ENCODE measurements at regions not wholly inside any gene's neighbourhood (a gene's known extent, or its start where the extent isn't known, plus 50 kb on each side); places are given as distances from the start of the nearest gene placed in this dataset.

DNA sequence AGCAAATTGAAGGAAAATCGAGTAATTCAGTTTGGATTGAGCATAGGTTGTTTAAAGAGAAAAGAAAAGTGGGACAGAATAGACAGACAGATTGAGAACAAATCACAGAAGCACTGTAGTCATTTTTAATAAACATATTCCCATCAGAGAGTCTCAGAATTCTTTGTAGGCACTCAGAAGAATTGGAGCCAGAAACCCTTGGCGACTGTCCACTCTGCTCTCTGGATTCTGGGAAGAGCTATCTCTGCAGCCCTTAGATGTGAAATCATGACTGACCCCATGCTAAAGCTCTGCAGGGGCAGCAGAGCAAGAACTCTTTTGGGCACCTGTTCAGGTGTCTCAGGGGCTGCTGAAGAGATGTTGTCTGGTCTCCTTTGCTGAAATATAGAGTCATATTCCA, 223.7 kb upstream of the KIRREL3 start:
- DNase-seq (ENCODE audit: low spot score): no peak

DNA sequence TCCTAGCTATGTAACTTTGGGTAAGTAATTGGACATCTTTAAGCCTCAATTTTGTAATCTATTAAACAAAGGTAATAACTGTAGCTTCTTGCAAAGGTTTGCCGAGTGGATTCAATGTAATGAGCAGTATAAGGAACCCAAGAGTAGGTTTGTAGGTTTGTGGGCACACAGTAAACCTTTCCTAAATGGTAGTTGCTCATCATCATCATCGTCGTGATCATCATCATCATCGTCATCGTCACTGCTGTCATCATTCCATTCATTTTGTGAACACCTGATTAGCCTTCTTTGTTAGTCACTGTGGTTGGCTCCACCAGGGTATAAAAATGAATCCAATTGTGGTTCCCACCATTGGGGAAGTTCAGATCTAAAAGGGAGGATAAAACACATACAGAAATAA, 223.1 kb upstream of the KIRREL3 start:
- no peak for DNase-seq (ENCODE audit: low spot score)

DNA sequence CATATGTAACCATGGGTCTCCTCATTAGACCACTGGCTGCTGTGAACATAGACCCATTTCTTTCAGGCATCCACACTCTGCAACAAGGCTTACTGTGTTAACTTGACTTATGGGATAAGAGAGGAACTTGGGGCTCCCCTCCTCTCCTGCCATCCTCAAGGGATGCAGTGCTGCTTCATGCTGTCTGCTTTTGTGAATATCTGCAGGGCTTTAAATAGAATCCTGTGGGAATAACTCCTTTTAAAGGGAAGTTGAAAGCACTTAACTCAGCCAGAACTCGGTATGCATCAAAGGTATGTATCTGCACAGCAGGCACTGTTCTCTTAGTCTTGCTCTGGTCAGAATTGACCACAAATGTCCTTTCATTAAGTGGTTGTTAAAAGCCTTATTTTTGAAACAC, 222.5 kb upstream of the KIRREL3 start:
- no peak for DNase-seq (ENCODE audit: low spot score)

DNA sequence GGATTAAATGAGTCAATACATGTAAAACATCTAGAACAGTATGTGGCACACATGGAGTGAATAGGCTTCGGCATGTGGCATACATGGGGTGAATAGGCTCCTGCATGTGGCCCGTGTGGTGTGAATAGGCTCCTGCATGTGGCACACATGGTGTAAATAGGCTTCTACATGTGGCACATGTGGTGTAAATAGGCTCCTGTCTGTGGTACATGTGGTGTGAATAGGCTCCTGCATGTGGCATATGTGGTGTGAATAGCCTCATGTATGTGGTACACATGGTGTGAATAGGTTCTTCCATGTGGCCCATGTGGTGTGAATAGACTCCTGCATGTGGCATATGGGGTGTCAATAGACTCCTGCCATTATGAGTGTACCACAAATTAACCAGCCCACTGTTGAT, 219.1 kb upstream of the KIRREL3 start:
- no peak for DNase-seq (ENCODE audit: low spot score)

DNA sequence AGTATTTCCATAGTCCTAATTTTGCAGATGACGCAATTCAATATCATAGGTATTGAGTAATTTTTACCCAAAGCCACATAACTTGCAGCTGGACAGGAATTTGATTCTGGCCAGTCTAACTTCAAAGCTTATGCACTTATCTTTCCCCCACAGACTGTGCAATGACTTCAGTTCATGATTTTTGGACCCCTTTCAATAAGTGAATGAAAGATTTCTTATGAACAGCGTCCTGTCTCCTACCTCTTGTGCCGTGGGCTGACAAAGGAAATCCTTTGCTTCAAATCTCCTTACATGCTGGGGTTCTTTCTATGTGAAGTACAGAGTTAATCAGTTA, 217.7 kb upstream of the KIRREL3 start:
- no peak for DNase-seq (ENCODE audit: low spot score)

DNA sequence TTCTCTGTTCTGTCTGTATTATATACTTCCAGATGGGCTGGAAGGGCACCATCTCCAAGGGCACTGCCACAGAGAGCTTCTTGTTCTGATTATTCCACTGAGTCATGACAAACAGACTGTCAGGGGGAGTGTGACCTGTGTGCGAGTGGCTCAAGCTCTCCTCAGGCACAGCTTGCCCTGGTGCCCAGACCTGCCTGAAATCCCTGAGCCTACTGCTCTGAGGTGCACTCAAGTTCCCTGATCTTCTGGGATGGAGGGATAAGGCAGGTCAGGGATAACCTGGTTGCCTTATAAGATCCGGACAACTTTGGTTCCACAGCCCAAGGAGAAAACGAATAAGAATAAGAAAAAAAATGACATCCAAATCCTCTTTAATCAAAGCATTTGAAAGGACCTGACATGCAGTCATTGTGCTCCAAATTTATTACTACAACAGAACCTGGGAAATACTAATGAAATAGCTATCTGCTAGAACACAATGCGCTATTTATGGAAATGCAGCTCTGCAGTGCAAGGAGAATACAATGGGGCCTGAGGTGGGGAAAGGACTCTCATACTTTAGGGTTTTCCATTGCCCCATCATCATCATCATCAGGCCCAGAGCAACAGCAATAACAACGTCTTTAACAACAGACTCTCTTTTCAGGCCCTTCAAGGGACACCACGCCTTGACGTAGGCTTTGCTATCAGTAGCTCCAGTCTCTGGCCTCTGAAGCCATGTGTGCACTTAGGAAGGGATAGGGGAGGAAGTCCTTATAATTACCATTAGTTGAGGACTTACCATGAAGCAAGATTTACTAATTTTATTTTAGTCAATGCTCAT, 217.1 kb upstream of the KIRREL3 start:
- no peak for DNase-seq (ENCODE audit: low spot score)

DNA sequence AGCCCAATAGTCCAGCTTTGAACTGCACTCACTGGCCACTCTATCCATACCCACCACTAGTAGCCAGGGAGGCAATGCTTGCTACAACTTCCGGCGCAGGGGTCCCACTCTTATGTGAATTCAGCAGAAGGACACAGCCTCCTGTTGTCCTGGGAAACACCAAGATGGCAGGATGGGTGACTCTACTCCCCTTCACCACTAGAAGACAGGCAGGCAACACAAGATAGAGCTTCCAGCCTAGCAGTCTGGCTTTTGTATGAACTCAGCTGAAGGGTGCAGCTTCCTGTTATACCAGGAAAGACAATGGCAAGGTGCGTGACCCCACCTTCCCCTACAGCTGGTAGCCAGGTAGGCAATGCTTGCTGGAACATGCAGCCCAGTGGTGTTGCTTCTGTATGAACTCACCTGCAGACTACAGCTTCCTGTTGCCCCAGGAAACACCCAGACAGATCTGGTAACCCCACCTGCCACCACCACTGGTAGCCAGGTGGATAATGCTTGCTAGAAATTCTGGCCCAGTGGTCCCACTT, 205.2 kb upstream of the KIRREL3 start:
- DNase-seq (ENCODE audit: low spot score): no peak

DNA sequence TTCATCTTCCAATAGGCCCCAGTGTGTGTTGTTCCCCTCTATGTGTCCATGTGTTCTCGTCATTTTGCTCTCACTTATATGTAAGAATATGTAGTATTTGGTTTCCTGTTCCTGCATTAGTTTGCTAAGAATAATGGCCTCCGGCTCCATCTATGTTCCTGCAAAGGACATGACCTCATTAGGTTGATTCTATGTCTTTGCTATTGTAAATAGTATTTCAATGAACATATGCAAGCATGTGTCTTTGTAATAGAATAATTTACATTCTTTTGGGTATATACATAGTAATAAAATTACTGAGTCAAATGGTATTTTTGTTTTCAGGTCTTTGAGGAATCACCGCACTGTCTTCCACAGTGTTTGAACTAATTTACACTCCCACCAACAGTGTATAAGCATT, 202.9 kb upstream of the KIRREL3 start:
- DNase-seq (ENCODE audit: low spot score): no peak

DNA sequence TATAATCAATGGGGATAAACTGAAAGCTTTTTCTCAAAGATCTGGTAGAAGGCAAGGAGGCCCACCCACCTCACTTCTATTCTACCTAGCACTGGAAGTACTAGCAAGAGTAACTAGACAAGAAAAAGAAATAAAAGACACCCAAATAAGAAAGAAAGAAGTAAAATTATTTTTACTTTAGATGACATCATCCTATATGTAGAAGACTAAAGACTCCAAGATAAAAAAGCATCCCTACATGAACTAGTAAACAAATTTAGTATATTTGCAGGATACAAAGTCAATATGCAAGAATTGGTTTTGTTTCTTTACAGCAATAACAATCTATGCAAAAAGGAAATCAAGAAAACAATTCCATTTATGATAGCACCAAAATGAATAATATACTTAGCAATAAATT, 201.5 kb upstream of the KIRREL3 start:
- DNase-seq (ENCODE audit: low spot score): no peak

DNA sequence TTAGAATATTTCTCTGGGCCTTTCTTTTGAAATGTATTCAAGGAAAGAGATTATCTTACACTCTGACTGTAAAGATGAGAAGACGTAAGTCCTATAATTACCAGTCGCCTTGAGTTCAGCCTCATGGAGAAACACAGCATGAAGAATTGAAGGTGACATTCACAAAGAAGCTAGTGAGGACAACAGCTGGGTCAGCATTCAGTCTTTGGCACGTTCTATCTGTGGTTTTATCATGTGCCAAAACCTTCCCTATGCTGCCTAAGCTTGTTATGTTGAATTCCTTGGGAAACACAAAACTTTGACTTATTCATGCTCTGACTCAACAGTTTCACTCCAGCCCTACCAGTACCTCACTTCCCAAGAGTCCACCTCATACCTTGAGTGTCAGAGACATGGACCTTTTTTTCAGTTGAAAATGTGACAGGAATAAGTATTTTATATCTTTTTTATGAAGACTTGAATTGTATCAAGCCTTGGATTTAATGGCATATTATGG, 198.8 kb upstream of the KIRREL3 start:
- no peak for DNase-seq (ENCODE audit: low spot score)

DNA sequence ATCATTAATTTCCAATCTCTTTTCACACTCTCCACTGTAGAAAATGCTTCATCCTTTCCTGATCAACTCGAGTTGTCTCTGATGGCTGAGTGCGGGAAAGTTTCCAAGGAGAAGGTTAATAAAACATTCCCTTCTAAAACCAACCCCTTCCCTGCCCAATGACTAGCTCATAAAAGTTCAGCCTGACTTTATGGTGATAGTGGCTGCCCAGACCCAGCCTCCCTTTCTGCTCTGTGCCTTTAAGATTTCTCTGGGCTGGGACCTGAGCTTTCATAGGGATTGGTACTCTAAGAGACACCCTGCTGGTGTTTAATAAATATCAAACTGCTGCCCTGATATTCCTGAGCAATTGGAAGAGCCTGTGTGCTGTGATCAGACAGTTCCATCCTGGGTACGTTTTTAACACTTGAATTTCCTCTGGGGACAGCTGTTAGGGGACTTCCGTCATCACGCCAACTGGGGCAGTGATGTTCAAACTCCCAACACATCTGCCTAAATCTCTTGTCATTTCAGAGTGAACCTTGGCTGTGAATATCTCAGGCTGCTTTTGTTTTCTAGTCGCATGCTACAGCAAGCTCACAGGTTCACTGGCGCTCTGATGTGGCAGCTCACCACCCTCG, 195.0 kb upstream of the KIRREL3 start:
- DNase-seq (ENCODE audit: low spot score): no peak

DNA sequence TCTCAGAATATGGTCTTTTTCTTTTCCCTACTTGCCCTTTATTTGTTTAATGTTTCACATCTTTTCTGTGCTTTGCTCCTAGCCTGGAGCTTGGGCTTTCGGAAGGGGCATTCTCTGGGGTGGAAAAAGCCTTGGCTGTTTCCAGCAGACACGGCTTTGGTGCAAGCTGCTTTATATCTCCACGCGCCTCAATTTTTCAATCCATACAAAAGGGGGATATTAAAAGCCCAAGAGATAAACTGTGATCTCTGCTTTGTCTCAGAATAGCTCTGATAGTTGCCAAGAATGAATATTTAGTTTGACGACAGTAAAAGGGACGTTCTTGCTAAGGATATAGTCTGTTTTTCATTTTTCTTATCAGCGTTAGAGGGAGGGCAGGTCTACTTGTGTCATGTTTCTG, 194.0 kb upstream of the KIRREL3 start:
- no peak for DNase-seq (ENCODE audit: low spot score)

DNA sequence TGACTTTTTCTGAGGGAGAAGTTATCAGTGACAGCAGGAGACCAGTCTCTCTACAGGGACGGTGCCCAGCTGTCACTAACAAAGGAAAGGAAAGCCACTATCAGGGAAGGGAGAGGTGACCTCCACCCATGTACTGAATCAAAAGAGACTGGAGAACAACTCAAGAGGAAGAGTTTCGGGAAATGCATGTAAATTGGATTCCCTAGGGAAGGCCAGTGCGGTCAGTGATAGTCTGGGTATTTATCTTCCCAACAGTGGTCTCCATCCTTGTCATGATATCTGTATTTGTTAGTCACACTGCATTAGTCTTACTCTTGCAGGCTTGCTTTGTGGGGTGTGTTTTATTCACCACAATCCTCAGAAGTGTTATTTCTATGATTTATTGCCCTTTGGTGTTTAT, 193.4 kb upstream of the KIRREL3 start:
- DNase-seq (ENCODE audit: low spot score): no peak

DNA sequence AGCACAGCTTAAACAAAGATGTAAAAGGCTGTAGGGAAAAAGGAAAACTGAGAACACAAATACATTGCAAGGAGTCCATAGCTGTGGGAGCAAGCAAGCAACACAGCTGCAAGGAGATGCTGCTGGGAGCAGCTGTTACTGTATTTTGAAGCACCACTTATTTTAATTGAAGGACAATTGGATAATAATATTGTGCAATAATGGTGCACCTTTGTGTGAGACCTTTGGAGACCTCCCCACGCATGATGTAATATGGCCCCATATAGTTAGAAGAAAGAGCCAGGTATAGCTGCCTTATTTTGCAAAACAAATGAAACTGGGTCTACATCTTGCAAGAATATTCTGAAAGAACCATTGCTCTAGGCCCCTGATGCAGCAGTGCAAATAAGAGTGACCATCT, 191.1 kb upstream of the KIRREL3 start:
- no peak for DNase-seq (ENCODE audit: low spot score)

DNA sequence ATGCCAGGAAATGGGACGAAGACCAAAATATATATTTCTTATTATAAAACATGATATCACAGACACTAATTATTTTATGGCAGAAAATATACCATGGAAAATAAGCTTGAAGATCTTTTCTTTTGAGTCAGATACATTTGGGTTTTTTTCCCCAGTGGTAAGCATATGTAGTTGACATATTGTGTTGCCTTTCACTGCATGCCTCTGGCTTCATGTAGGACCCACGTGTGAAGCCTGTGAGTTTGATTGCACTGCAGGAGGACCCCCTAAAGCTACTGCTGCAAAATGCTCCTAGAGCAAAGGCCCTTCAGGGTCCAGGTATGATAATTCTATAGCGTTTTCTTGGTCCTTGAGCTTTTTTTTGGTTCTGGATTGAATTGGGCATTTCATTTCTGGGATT, 190.7 kb upstream of the KIRREL3 start:
- no peak for DNase-seq (ENCODE audit: low spot score)

DNA sequence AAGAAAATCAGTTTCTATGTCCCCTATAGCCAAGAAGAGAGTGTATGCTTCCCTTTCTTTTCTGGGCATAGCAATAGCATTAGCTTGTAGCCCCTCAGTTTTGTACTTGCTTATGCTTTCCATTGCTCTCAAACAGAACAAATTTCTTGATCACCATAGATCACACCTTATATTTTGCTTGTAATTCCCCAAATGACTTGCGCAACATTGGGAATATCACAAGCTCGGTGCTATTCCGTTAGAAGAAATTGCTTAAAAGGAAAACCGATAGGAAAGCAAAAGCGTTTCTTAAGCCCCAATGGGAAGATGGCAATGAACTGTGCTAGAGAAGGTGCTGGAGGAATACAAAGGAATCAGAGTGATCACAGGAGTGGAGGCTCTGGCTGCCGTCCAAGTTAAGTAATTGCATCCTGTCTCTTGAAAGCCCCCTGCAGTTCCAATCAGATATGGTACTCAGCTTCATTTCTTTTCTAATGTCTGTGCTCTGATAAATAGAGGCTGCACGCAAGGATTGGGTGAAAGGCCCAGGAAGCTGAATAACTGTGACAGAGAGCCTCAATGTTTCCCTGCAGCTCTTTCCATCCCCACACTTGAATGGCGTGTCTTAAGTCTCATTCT, 182.1 kb upstream of the KIRREL3 start:
- DNase-seq (ENCODE audit: low spot score): no peak

DNA sequence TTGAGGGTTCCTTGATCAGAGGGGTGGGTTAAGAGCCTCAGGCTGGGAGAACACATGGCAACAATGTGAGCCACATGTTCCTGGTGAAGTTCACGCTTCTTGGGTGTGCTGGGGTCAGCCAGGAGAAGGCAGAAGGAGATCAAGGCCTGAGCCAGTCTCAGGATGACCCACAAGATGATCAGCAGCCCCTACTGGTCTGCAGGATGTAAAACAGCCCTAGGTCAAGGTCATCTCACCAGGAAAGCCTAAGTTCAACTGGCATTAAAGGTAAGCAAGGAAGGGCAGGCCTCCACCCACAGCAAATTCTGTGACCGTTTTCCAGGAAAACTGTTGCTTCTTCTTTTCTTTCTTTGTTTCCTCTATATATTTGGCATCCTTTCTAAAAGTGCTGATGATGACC, 156.7 kb upstream of the KIRREL3 start:
- DNase-seq (ENCODE audit: low spot score): no peak

DNA sequence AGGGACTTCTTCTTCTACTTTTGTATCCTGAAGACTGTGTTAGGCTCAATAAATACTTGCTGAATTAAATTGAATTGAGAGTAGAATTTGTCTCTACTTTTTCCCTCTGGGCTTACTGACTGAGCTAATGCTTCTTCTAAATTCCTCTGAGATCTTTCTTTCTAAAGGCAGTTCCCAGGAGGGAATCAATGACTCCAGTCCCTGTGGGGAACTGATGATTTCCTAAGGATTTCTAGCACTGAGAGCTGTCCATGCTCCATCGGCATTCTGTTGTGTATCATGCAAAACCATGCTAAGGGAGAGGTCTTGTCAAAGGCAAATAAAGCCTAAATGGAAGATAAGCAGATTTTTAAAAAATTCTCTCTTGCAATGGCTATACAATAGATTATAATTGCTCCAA, 148.8 kb upstream of the KIRREL3 start:
- DNase-seq (ENCODE audit: low spot score): no peak

DNA sequence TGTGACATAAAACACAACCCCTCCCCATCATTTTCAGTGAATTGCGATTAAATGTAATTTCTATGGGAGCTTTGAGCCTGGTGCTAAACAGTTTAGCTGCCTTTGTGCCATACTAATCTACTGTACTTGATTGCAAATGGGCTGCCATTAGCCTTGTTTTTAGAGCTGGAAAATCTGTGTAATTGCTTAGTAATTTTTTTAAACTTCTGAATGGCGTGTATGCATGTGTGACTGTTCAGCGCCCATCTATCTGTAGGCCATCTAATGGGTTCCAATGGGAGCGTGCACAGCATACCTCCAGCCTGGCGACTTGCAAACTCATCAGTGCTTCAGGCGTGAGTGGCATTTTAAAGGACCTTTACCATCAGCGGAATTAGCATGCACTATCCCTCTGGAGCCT, 142.7 kb upstream of the KIRREL3 start:
- DNase-seq (ENCODE audit: low spot score): no peak

DNA sequence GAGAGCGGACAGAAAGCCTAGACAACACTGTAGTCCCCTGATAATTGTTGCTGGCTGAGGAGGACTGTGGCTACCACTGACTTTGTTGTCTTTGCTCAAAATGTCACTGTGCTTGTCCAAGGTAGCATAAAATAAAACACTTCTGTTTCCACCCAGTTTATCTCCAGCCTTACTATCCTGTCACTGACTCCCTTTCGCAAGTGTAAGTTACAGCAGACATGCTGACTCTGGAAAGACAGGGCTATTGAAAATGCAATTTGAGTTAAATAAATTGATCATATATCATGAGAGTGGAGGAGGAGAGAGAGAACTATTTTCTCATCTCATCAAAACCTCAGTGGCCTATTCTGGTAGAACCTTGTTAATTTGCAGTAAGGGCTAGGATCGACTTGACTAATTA, 138.0 kb upstream of the KIRREL3 start:
- DNase-seq (ENCODE audit: low spot score): no peak

DNA sequence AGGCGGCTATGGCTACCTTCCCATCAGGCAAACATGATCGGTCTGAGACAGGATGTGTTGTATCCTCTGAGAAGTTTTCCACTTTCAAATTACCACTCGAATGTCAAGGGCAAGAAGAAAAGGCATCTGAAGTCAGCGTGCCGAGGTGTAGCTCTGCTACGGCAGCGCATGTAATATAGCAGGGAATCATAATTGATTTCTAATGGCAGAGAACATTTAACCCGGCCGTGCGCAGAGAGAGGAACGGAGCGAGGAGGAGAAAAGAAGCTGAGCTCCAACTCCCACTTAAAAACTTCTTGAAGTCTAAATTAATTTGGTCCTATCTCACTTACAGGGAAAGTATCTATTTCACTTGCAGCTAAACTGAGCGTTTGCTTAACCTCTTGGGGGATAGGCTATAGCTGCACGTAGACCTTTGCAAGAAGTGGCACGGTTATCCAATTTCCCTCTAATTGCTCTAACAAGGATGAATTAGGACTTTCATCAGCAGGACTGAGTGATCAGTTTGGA, 137.3 kb upstream of the KIRREL3 start:
- DNase-seq (ENCODE audit: low spot score): no peak

DNA sequence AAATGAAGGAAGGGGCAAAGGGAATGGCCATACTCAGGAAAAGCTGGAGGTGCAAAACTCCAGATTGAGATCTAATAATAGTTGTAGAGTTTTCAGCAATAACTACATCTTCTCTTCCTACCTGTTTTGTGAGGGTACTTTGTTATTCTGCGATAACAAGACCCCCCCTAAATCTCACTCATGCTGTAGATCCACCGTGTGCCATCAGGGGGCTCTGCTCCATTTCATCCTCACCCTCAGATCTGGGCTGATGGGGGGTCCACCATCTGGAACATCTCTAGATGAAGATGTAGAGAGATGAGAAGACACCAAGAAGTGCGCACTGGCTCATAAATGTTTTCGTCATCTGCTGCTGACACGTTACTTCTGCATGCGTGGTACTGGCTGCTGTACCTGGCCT, 135.9 kb upstream of the KIRREL3 start:
- no peak for DNase-seq (ENCODE audit: low spot score)

DNA sequence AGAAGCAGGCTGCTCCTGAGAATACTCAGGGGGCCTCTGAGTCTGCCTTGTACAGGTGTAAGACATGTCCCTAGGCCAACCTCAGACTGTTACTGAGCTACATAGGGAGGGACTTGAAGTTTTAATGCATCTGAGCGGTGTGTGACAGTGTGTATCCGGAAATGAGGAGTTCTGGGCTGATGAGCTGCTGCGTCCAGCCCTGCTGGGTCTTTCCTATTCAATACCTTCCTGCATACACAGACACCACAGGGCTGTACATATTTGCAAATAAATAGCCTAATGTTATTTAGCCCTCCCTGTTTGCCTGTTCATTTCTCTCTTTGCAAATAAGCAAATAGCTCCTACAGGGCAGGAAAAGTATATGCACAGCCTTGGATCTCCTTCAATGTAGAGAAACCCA, 134.7 kb upstream of the KIRREL3 start:
- no peak for DNase-seq (ENCODE audit: low spot score)

All from CD4-positive, alpha-beta T cell treated with Interleukin-6 at 100 ng/mL for 8 hours (primary cell).